Activated naive CD8-positive, alpha-beta T cell (primary cell): ENCODE measurements at regions not wholly inside any gene's neighbourhood (a gene's known extent, or its start where the extent isn't known, plus 50 kb on each side); places are given as distances from the start of the nearest gene placed in this dataset.
"Not testable (repeated sequence)": the region's sequence is repeated elsewhere in the genome, so short reads cannot be mapped to it uniquely, and the experiment has no call there.

Source experiments
- H3K27ac Mint-ChIP-seq: one replicate; pipeline ENCODE4 v1.8.0; 2021; ENCODE audit warnings: mixed read lengths
- H3K27me3 Mint-ChIP-seq: one replicate; pipeline ENCODE4 v1.8.0; 2021; ENCODE audit warnings: mixed read lengths
- H3K36me3 Mint-ChIP-seq: one replicate; pipeline ENCODE4 v1.8.0; 2021; ENCODE audit warnings: mixed read lengths
- H3K4me1 Mint-ChIP-seq: one replicate; pipeline ENCODE4 v1.8.0; 2021; ENCODE audit warnings: low read depth, mixed read lengths
- H3K4me3 Mint-ChIP-seq: one replicate; pipeline ENCODE4 v1.8.0; 2021; ENCODE audit warnings: mild to moderate bottlenecking, mixed read lengths
- H3K9me3 Mint-ChIP-seq: one replicate; pipeline ENCODE4 v1.8.0; 2021; ENCODE audit warnings: low read depth, mixed read lengths

DNA sequence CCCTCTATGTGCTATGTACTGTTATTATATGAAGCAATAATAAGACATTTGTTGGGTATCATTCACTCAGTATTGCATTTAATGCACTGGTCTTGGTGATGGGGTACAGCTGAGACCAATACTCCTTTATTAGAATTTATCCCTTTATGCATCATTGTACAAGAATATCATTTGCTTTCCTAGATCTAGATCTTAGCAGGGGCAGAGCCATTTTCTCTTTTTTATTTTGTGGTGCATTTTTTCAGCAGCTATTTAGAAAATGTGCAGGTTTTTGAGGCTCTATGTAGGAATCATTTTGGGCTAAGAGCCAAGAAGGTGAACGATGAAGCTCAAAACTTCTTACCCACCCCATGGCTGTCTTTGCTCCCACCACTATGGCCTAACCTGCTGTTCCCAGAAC, 114.2 kb downstream of the OR2B2 start:
- Mint-ChIP-seq H3K4me3 (no peak overlapping the region), H3K36me3 (no peaks in the 10 kb centered on the region), H3K9me3 (no peaks in the 10 kb centered on the region), H3K27ac (no peak overlapping the region), H3K4me1 (peaks cover 4% of the 10 kb centered on the region), H3K27me3 (peaks cover 2% of the 10 kb centered on the region)

DNA sequence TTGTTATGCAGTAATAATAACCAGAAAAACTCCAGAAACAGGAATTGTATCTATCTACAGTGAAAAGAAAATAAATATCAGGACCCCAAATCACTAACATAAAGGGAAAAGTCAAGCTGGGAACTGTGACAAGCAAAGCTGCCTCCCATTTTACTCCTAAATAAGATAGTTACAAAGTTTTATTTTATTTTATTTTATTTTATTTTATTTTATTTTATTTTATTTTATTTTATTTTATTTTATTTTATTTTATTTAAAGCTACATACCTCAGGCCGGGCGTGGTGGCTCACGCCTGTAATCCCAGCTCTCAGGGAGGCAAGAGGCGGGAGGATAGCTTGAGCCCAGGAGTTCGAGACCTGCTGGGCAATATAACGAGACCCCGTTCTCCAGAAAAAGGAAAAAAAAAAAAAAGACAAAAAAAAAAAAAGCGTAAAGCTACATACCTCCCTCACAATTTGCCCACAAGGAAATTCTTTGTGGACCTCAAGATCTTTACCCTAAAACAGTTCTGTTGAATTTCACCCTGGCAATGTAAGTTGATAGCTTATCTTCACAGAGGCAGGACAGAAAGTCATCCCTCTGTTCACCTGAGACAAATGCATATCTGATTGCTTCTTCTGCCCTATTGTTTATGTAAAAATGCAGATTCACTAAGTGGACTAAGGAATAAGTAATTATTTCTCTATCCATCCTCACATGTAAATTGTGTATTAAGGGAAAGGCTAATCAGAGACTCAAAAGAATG, 115.3 kb downstream of the OR2B2 start:
- not testable (repeated sequence) for H3K4me3 Mint-ChIP-seq, H3K36me3 Mint-ChIP-seq, H3K27me3 Mint-ChIP-seq, H3K9me3 Mint-ChIP-seq
- H3K27ac Mint-ChIP-seq = peak overlapping the region; percentile 34
- H3K4me1 Mint-ChIP-seq = peaks cover 12% of the 10 kb centered on the region

- H3K9me3 Mint-ChIP-seq = no peaks in the 10 kb centered on the region
- peak overlapping the region; percentile 23 for H3K27ac Mint-ChIP-seq
- H3K4me3 Mint-ChIP-seq = no peak overlapping the region
- peaks cover 20% of the 10 kb centered on the region for H3K4me1 Mint-ChIP-seq
- no peaks in the 10 kb centered on the region for H3K36me3 Mint-ChIP-seq
- H3K27me3 Mint-ChIP-seq = peaks cover 7% of the 10 kb centered on the region
Measured at GRCh38 chr6:27795697-27796494, 116.3 kb downstream of the OR2B2 start.

- Mint-ChIP-seq H3K27me3 (peaks cover 10% of the 10 kb centered on the region), H3K27ac (peak overlapping the region; percentile 74), H3K9me3 (no peaks in the 10 kb centered on the region), H3K4me3 (peak overlapping the region; percentile 92), H3K4me1 (peaks cover 18% of the 10 kb centered on the region), H3K36me3 (no peaks in the 10 kb centered on the region)
Measured at GRCh38 chr6:27791182-27791943, 120.8 kb downstream of the OR2B2 start.

DNA sequence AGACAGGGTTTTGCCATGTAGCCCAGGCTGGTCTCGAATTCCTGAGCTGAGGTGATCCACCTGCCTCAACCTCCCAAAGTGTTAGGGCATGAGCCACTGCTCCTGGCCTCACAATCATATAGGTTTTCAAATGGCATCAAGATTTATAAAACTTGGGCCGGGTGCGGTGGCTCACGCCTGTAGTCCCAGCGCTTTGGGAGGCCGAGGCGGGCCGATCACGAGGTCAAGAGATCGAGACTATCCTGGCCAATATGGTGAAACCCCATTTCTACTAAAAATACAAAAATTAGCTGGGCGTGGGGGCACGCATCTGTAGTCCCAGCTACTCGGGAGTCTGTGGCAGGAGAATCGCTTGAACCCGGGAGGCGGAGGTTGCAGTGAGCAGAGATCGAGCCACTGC, 123.8 kb downstream of the OR2B2 start:
- H3K27ac Mint-ChIP-seq, H3K36me3 Mint-ChIP-seq, H3K9me3 Mint-ChIP-seq, H3K4me3 Mint-ChIP-seq: not testable (repeated sequence)
- Mint-ChIP-seq H3K27me3 (peaks cover 14% of the 10 kb centered on the region), H3K4me1 (peaks cover 17% of the 10 kb centered on the region)

DNA sequence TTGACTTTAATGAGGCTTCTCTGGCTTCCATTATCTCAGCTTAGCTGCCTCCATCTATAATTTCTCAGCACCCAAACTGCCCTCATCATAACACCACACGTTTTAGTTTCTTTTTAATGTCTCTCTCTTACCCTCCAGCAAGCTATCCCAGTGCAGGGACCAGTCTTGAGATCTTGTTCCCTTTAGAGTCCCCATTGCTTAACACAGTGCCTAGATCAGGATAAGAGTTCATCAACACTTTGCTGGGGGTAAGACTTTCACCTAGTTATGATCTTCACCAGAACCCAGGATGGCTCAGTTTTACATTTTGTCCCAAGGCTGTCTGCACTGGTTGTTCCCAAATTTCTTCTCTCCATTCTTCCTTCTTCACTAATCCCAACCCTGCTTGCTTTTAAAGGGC, 126.1 kb downstream of the OR2B2 start:
- Mint-ChIP-seq H3K4me1 (no peaks in the 10 kb centered on the region), H3K36me3 (no peaks in the 10 kb centered on the region), H3K27ac (no peak overlapping the region), H3K4me3 (no peak overlapping the region), H3K27me3 (peaks cover 8% of the 10 kb centered on the region), H3K9me3 (no peaks in the 10 kb centered on the region)

- Mint-ChIP-seq H3K4me3 (no peak overlapping the region), H3K36me3 (no peaks in the 10 kb centered on the region), H3K9me3 (no peaks in the 10 kb centered on the region), H3K27ac (no peak overlapping the region), H3K4me1 (no peaks in the 10 kb centered on the region), H3K27me3 (peaks cover 8% of the 10 kb centered on the region)
Measured at GRCh38 chr6:27785294-27785693, 126.9 kb downstream of the OR2B2 start.

- Mint-ChIP-seq H3K27ac (no peak overlapping the region), H3K4me1 (no peaks in the 10 kb centered on the region), H3K4me3 (no peak overlapping the region), H3K27me3 (peaks cover 9% of the 10 kb centered on the region), H3K9me3 (no peaks in the 10 kb centered on the region), H3K36me3 (no peaks in the 10 kb centered on the region)
Measured at GRCh38 chr6:27782748-27783147, 129.4 kb downstream of the OR2B2 start.

- Mint-ChIP-seq H3K4me1 (no peaks in the 10 kb centered on the region), H3K4me3 (no peak overlapping the region), H3K36me3 (no peaks in the 10 kb centered on the region), H3K27me3 (peaks cover 10% of the 10 kb centered on the region), H3K9me3 (no peaks in the 10 kb centered on the region), H3K27ac (no peak overlapping the region)
Measured at GRCh38 chr6:27778625-27779417, 133.4 kb downstream of the OR2B2 start.

- H3K27me3 Mint-ChIP-seq = peaks cover 10% of the 10 kb centered on the region
- H3K9me3 Mint-ChIP-seq = no peaks in the 10 kb centered on the region
- no peak overlapping the region for H3K4me3 Mint-ChIP-seq
- H3K27ac Mint-ChIP-seq = no peak overlapping the region
- H3K4me1 Mint-ChIP-seq = no peaks in the 10 kb centered on the region
- H3K36me3 Mint-ChIP-seq = no peaks in the 10 kb centered on the region
Measured at GRCh38 chr6:27777614-27778355, 134.4 kb downstream of the OR2B2 start.

GRCh38 chr6:27777126-27777525, 135.1 kb downstream of the OR2B2 start:
- Mint-ChIP-seq H3K27me3 (peaks cover 10% of the 10 kb centered on the region), H3K9me3 (no peaks in the 10 kb centered on the region), H3K36me3 (no peaks in the 10 kb centered on the region), H3K4me1 (peaks cover 3% of the 10 kb centered on the region), H3K4me3 (no peak overlapping the region), H3K27ac (no peak overlapping the region)

DNA sequence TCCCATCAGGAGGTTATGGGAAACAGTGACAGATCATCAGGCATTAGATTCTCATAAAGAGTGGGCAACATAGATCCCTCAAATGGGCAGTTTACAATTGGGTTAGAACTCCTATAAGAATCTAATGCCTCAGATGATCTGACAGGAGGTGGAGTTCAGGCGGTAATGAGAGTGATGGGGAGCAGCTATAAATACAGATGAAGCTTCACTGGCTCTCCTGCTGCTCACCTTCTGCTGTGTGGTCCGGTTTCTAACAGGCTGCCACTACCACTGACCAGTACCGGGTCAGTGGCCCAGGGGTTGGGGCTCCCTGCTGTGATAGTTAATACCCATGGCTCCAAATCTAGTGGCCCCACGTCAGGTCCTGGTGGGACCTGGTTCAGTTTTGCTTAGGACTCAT, 135.7 kb downstream of the OR2B2 start:
- Mint-ChIP-seq H3K4me1 (peaks cover 6% of the 10 kb centered on the region), H3K9me3 (no peaks in the 10 kb centered on the region), H3K36me3 (no peaks in the 10 kb centered on the region), H3K4me3 (no peak overlapping the region), H3K27me3 (peaks cover 10% of the 10 kb centered on the region), H3K27ac (no peak overlapping the region)

GRCh38 chr6:27775796-27776184, 136.4 kb downstream of the OR2B2 start:
- Mint-ChIP-seq H3K9me3 (no peaks in the 10 kb centered on the region), H3K27me3 (peaks cover 12% of the 10 kb centered on the region), H3K4me3 (no peak overlapping the region), H3K4me1 (peaks cover 6% of the 10 kb centered on the region), H3K27ac (no peak overlapping the region), H3K36me3 (no peaks in the 10 kb centered on the region)

DNA sequence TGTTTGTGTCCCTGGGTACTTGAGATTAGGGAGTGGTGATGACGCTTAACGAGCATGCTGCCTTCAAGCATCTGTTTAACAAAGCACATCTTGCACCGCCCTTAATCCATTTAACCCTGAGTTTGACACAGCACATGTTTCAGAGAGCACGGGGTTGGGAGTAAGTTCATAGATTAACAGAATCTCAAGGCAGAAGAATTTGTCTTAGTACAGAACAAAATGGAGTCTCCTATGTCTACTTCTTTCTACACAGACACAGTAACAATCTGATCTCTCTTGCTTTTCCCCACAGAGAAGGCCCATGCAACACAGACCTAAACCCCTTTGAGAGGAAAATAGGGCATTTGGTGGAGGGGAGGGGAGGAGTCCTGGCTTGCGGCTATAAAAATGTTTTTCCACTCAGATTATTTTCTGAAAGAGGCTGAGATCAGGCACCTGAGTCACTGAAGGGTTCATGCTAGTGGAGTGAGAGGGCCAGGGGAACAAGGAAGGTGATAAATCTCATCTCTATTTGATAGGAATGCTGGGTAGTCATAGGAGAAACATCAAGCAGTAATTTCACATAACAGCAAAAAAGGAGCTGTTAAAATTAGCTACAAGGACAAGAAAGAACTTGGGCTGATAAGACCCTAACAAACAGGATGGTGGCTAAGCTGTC, 136.9 kb downstream of the OR2B2 start:
- H3K27ac Mint-ChIP-seq, H3K36me3 Mint-ChIP-seq, H3K4me1 Mint-ChIP-seq, H3K4me3 Mint-ChIP-seq, H3K9me3 Mint-ChIP-seq: not testable (repeated sequence)
- H3K27me3 Mint-ChIP-seq = peaks cover 12% of the 10 kb centered on the region
